ENCODE measurements at regions not wholly inside any gene's neighbourhood (a gene's known extent, or its start where the extent isn't known, plus 50 kb on each side); places are given as distances from the start of the nearest gene placed in this dataset.

GRCh38 chr18:75158465-75159237 is 50.3 kb downstream of the PTGR3 start:
- DNase-seq: no peak

- no peak for DNase-seq
These were observed 51.1 kb downstream of the PTGR3 start for GRCh38 chr18:75157851-75158250.

GRCh38 chr18:75157381-75157780 is 51.6 kb downstream of the PTGR3 start:
- DNase-seq: no peak

GRCh38 chr18:75156831-75157230 is 52.1 kb downstream of the PTGR3 start:
- no peak for DNase-seq

- no peak for DNase-seq
These were observed 52.7 kb downstream of the PTGR3 start for GRCh38 chr18:75156139-75156750.

- no peak for DNase-seq
These were observed 53.9 kb downstream of the PTGR3 start for GRCh38 chr18:75154997-75155396.

GRCh38 chr18:75154259-75154658 is 54.7 kb downstream of the PTGR3 start:
- DNase-seq: no peak

- no peak for DNase-seq
These were observed 65.1 kb downstream of the PTGR3 start for GRCh38 chr18:75143851-75144250.

- no peak for DNase-seq
These were observed 66.3 kb downstream of the PTGR3 start for GRCh38 chr18:75142677-75143076.

GRCh38 chr18:75141734-75142133 is 67.2 kb downstream of the PTGR3 start:
- no peak for DNase-seq

- DNase-seq: no peak
These were observed 67.8 kb downstream of the PTGR3 start for GRCh38 chr18:75141166-75141565.

GRCh38 chr18:75140296-75140695 is 68.6 kb downstream of the PTGR3 start:
- DNase-seq: no peak

- no peak for DNase-seq
These were observed 69.6 kb downstream of the PTGR3 start for GRCh38 chr18:75139226-75139911.

- DNase-seq: no peak
These were observed 71.5 kb downstream of the PTGR3 start for GRCh38 chr18:75137346-75137877.

GRCh38 chr18:75135158-75135725 is 73.7 kb downstream of the PTGR3 start:
- DNase-seq: no peak

- no peak for DNase-seq
These were observed 74.3 kb downstream of the PTGR3 start for GRCh38 chr18:75134611-75134975.

- no peak for DNase-seq
These were observed 75.0 kb downstream of the PTGR3 start for GRCh38 chr18:75133721-75134610.

GRCh38 chr18:75132931-75133525 is 75.9 kb downstream of the PTGR3 start:
- DNase-seq: no peak

GRCh38 chr18:75132098-75132870 is 76.7 kb downstream of the PTGR3 start:
- DNase-seq: no peak

GRCh38 chr18:75131381-75132000 is 77.4 kb downstream of the PTGR3 start:
- no peak for DNase-seq
